Lower leg skin (tissue), 4 donors: ENCODE measurements at regions not wholly inside any gene's neighbourhood (a gene's known extent, or its start where the extent isn't known, plus 50 kb on each side); places are given as distances from the start of the nearest gene placed in this dataset.

Experiments
- DNase-seq, 2 donors: peaks; one replicate each; pipeline ENCODE4 v3.0.0-alpha.2; 2019; ENCODE audit warnings: low spot score in 2 of 2
- H3K4me3 ChIP-seq: fragments of 200-600 bp; sonication (generic); 2 replicates; pipeline ENCODE4 v1.5.1; 2017; ENCODE audit warnings: mild to moderate bottlenecking, low read depth; ENCODE audit not compliant: poor library complexity, severe bottlenecking
- CTCF ChIP-seq, 3 donors: fragments of 450-650 bp; IDR thresholded peaks; one replicate each; pipeline ENCODE4 v1.5.1; 2016; ENCODE audit warnings: antibody characterized with exemption in 3 of 3, mild to moderate bottlenecking in 3 of 3, moderate library complexity in 2 of 3
- POLR2A ChIP-seq, 2 donors: fragments of 450-650 bp; IDR thresholded peaks; one replicate each; pipeline ENCODE4 v1.6.1; 2016 to 2017; ENCODE audit warnings: antibody characterized with exemption in 2 of 2, mild to moderate bottlenecking in 1 of 2, moderate library complexity in 1 of 2
- WGBS, 2 donors: methylation state at CpG; one replicate each; pipeline ENCODE4 v1.1.5; 2018; 5-methylcytosine and 5-hydroxymethylcytosine counted together
- intact Hi-C: fragments of 100-400 bp; cut with DNase I; formaldehyde crosslinking; loops from one replicate; pipeline ENCODE4 v1.15.0; 2023; ENCODE audit warnings: low total_unique reads

GRCh38 chr16:5838725-5839124 is 741.1 kb upstream of the EEF2KMT start:
- DNase-seq = no peak
- intact Hi-C loops = no loop called here

GRCh38 chr16:5838071-5838470 is 740.5 kb upstream of the EEF2KMT start:
- TF ChIP-seq POLR2A (IDR thresholded peaks at IDR 0.05) = no peak
- no peak for TF ChIP-seq CTCF (IDR thresholded peaks at IDR 0.05)
- intact Hi-C loops = no loop called here
- 53 to 55% methylated on average over 7 of the region's 7 CpGs for WGBS, 2 donors
- no peak overlapping the region for H3K4me3 ChIP-seq
- DNase-seq = no peak

More at GRCh38 chr16:5838725-5839124, 741.1 kb upstream of the EEF2KMT start:
- no peak for TF ChIP-seq POLR2A (IDR thresholded peaks at IDR 0.05)
- no peak for TF ChIP-seq CTCF (IDR thresholded peaks at IDR 0.05)
- whole genome bisulfite sequencing, 2 donors = 77 to 78% methylated on average over 3 of the region's 3 CpGs
- no peak overlapping the region for H3K4me3 ChIP-seq

DNA sequence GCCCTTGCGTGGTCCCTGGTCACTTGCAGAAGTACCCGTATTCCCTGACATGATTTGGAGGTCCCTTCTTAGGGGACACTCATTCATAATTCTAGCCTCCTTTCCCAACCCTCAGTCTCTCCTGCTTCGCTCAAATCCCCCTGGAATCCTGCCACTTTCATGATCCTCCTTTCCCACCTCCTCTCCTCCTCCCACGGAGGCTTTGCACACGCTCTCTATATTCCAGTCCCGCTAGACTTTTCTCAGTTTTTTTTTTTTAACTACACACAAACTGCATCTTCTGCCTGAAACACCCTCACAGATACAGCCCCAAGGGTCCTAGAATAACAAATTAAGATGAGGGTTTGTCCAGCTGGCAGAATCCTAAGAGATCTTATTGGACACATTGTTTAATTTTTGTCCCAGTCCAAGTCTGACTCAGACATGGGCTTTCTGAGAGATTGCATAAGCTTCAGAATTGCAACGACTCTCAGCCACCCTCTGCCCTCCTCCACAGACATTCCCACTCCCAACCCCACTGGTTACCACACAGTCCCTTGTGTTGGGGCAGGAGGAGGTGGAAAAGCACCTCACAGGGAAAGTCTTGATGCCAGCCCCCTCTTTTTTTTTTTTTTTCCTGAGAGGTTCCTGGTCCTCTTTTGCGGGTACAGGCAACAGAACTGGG is 739.5 kb upstream of the EEF2KMT start:
- DNase-seq = no peak
- H3K4me3 ChIP-seq = no peak overlapping the region
- 63 to 71% methylated on average over 8 of the region's 8 CpGs for WGBS, 2 donors
- no peak for TF ChIP-seq POLR2A (IDR thresholded peaks at IDR 0.05)
- TF ChIP-seq CTCF (IDR thresholded peaks at IDR 0.05) = no peak
- intact Hi-C loops = no loop called here

GRCh38 chr16:5835876-5836275 is 738.3 kb upstream of the EEF2KMT start:
- intact Hi-C loops = no loop called here
- no peak for TF ChIP-seq CTCF (IDR thresholded peaks at IDR 0.05)
- DNase-seq = no peak
- 74 to 79% methylated on average over 8 of the region's 8 CpGs for WGBS, 2 donors
- no peak overlapping the region for H3K4me3 ChIP-seq

DNA sequence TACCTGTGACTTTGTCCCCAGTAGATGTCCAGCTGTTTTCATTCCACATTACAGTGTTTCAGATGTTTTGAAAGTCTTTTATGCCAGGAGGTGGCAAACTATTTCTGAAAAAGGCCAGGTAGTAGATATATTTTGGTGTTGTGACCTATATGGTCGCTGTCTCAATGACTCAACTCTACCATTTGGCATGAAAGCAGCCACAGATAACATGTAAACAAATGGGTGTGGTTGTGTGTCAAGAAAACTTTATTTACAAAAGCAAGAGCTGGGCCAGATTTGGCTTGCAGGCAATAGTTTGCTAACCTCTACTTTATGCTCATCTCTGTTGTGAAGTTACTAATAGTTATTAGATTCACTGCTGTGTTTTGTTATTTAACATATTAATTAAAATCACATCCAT is 728.7 kb upstream of the EEF2KMT start:
- no peak for DNase-seq
- 74 to 76% methylated on average over 1 of the region's 1 CpG for WGBS, 2 donors
- TF ChIP-seq CTCF (IDR thresholded peaks at IDR 0.05) (no peak), POLR2A (IDR thresholded peaks at IDR 0.05) (no peak)
- intact Hi-C loops = no loop called here
- H3K4me3 ChIP-seq = no peak overlapping the region

- intact Hi-C loops = no loop called here
- no peak for TF ChIP-seq POLR2A (IDR thresholded peaks at IDR 0.05)
- no peak for TF ChIP-seq CTCF (IDR thresholded peaks at IDR 0.05)
- 77 to 82% methylated on average over 13 of the region's 13 CpGs for WGBS, 2 donors
- H3K4me3 ChIP-seq = no peak overlapping the region
- DNase-seq = no peak
Observed at GRCh38 chr16:5820472-5820871, 722.9 kb upstream of the EEF2KMT start.
